Liver (tissue), 7 donors: ENCODE measurements at regions not wholly inside any gene's neighbourhood (a gene's known extent, or its start where the extent isn't known, plus 50 kb on each side); places are given as distances from the start of the nearest gene placed in this dataset.

ENCODE experiments used
- DNase-seq: peaks from one replicate; pipeline ENCODE4 v3.0.0-alpha.2; 2017; ENCODE audit warnings: low spot score
- H3K27ac ChIP-seq, 2 donors: one replicate each; pipeline ENCODE4 v1.7.0; 2013; ENCODE audit warnings: inconsistent platforms in 2 of 2, low read length in 2 of 2, control low read depth in 1 of 2, low read depth in 1 of 2, mild to moderate bottlenecking in 1 of 2
- H3K27me3 ChIP-seq, 4 donors: one replicate each; pipeline versions ENCODE4 v1.6.1 to v1.7.0; 2013; ENCODE audit warnings: low read length in 3 of 4, inconsistent platforms in 1 of 4, mild to moderate bottlenecking in 1 of 4, moderate library complexity in 1 of 4; ENCODE audit not compliant: control insufficient read depth in 4 of 4, insufficient read depth in 4 of 4
- H3K36me3 ChIP-seq, 4 donors: one replicate each; pipeline versions ENCODE4 v1.6.1 to v1.7.0; 2013; ENCODE audit warnings: low read length in 3 of 4, mild to moderate bottlenecking in 3 of 4, low read depth in 1 of 4, moderate library complexity in 1 of 4; ENCODE audit not compliant: control insufficient read depth in 4 of 4, insufficient read depth in 3 of 4
- H3K4me1 ChIP-seq, 4 donors: one replicate each; pipeline versions ENCODE4 v1.6.1 to v1.7.0; 2013; ENCODE audit warnings: low read length in 3 of 4, mild to moderate bottlenecking in 3 of 4, moderate library complexity in 1 of 4; ENCODE audit not compliant: control insufficient read depth in 4 of 4, insufficient read depth in 4 of 4
- H3K4me3 ChIP-seq, 3 donors: one replicate each; pipeline versions ENCODE4 v1.6.1 to v1.7.0; 2013; ENCODE audit warnings: low read length in 3 of 3, control low read depth in 1 of 3, low read depth in 1 of 3, mild to moderate bottlenecking in 1 of 3
- H3K9ac ChIP-seq, 2 donors: one replicate each; pipeline ENCODE4 v1.7.0; 2013; ENCODE audit warnings: low read length in 2 of 2, mild to moderate bottlenecking in 2 of 2, moderate library complexity in 2 of 2, control low read depth in 1 of 2, low read depth in 1 of 2
- H3K9me3 ChIP-seq, 4 donors: one replicate each; pipeline versions ENCODE4 v1.6.1 to v1.7.0; 2013; ENCODE audit warnings: low read length in 3 of 4; ENCODE audit not compliant: control insufficient read depth in 4 of 4
- ATF3 ChIP-seq: IDR thresholded peaks from 2 replicates; pipeline ENCODE4 v1.6.1; 2016; ENCODE audit warnings: antibody characterized with exemption
- EGR1 ChIP-seq, 2 donors: IDR thresholded peaks; 2 replicates each; pipeline ENCODE4 v1.6.1; 2016 to 2018; ENCODE audit warnings: antibody characterized with exemption in 2 of 2, low read depth in 2 of 2
- FOXA1 ChIP-seq: IDR thresholded peaks from 2 replicates; pipeline ENCODE4 v1.6.1; 2016; ENCODE audit warnings: antibody characterized with exemption
- FOXA2 ChIP-seq: IDR thresholded peaks from 2 replicates; pipeline ENCODE4 v1.6.1; 2016; ENCODE audit warnings: antibody characterized with exemption
- GABPA ChIP-seq, 2 donors: IDR thresholded peaks in 1 of 2; conservative IDR thresholded peaks in 1 of 2; 2 replicates each; pipeline ENCODE4 v1.6.1; 2016; ENCODE audit warnings: antibody characterized with exemption in 2 of 2, mild to moderate bottlenecking in 1 of 2, moderate library complexity in 1 of 2
- HNF4A ChIP-seq, 2 donors: conservative IDR thresholded peaks; 2 replicates each; pipeline ENCODE4 v1.6.1; 2016; ENCODE audit warnings: antibody characterized with exemption in 2 of 2, mild to moderate bottlenecking in 2 of 2
- HNF4G ChIP-seq: IDR thresholded peaks from 2 replicates; pipeline ENCODE4 v1.6.1; 2016; ENCODE audit warnings: antibody characterized with exemption
- JUND ChIP-seq, 2 donors: IDR thresholded peaks; 2 replicates each; pipeline ENCODE4 v1.6.1; 2016; ENCODE audit warnings: antibody characterized with exemption in 2 of 2
- MAX ChIP-seq: IDR thresholded peaks from 2 replicates; pipeline ENCODE4 v1.6.1; 2016; ENCODE audit warnings: antibody characterized with exemption
- NR2F2 ChIP-seq: IDR thresholded peaks from 2 replicates; pipeline ENCODE4 v1.6.1; 2016; ENCODE audit warnings: antibody characterized with exemption
- RAD21 ChIP-seq, 2 donors: IDR thresholded peaks; 2 replicates each; pipeline ENCODE4 v1.6.1; 2016; ENCODE audit warnings: antibody characterized with exemption in 2 of 2, mild to moderate bottlenecking in 2 of 2
- REST ChIP-seq: IDR thresholded peaks from 2 replicates; pipeline ENCODE4 v1.6.1; 2016; ENCODE audit warnings: antibody characterized with exemption, mild to moderate bottlenecking
- SP1 ChIP-seq: IDR thresholded peaks from 2 replicates; pipeline ENCODE4 v1.6.1; 2018; ENCODE audit warnings: antibody characterized with exemption, mild to moderate bottlenecking
- TAF1 ChIP-seq: conservative IDR thresholded peaks from 2 replicates; pipeline ENCODE4 v1.6.1; 2016; ENCODE audit warnings: antibody characterized with exemption, mild to moderate bottlenecking
- ZBTB33 ChIP-seq: IDR thresholded peaks from 2 replicates; pipeline ENCODE4 v1.6.1; 2016; ENCODE audit warnings: antibody characterized with exemption
- WGBS: extraction: QIAGEN DNeasy Blood & Tissue Kit; methylation state at CpG from one replicate; pipeline ENCODE4 v1.1.7; 2013; 5-methylcytosine and 5-hydroxymethylcytosine counted together
- donor health status: healthy.
- donor health status: healthy.
- donor health status: healthy.
- donor health status: healthy.

- TF ChIP-seq ZBTB33 (no peak), HNF4A (conservative IDR thresholded peaks at IDR 0.05) (no peak), SP1 (no peak), NR2F2 (no peak), ATF3 (no peak)
- Histone ChIP-seq H3K27ac (no peak overlapping the region), H3K4me1 (no peaks in the 10 kb centered on the region), H3K9ac (no peak overlapping the region), H3K27me3 (peaks cover 0 to 5% (median 0%) of the 10 kb centered on the region in 4 donors), H3K36me3 (no peaks in the 10 kb centered on the region), H3K9me3 (no peaks in the 10 kb centered on the region), H3K4me3 (no peak overlapping the region)
- DNase-seq: no peak
- WGBS: 82% methylated on average over 2 of the region's 2 CpGs
These were observed 114.1 kb upstream of the TRIB2 start for GRCh38 chr2:12602661-12603060.

GRCh38 chr2:12603781-12604295, 112.9 kb upstream of the TRIB2 start:
- H3K4me3 ChIP-seq: no peak overlapping the region
- DNase-seq: no peak
- no peak overlapping the region for H3K9ac ChIP-seq
- H3K4me1 ChIP-seq: no peaks in the 10 kb centered on the region
- no peaks in the 10 kb centered on the region for H3K36me3 ChIP-seq
- WGBS: 84% methylated on average over 1 of the region's 1 CpG
- TF ChIP-seq GABPA (IDR thresholded peaks at IDR 0.05 in 1 of 2, conservative IDR thresholded peaks at IDR 0.05 in 1 of 2) (no peak), RAD21 (IDR thresholded peaks at IDR 0.05) (no peak), MAX (no peak)
- H3K27ac ChIP-seq: no peak overlapping the region
- no peaks in the 10 kb centered on the region for H3K9me3 ChIP-seq
- H3K27me3 ChIP-seq: peaks cover 0 to 5% (median 0%) of the 10 kb centered on the region in 4 donors

- TF ChIP-seq ATF3: no peak
- no peak for TF ChIP-seq SP1
- no peak for TF ChIP-seq NR2F2
- no peak for TF ChIP-seq HNF4G
- TF ChIP-seq HNF4A (conservative IDR thresholded peaks at IDR 0.05): no peak
- no peak for TF ChIP-seq EGR1 (IDR thresholded peaks at IDR 0.05; ENCODE audit: low read depth in 2 of 2)
- TF ChIP-seq GABPA (IDR thresholded peaks at IDR 0.05 in 1 of 2, conservative IDR thresholded peaks at IDR 0.05 in 1 of 2): no peak
- no peak for TF ChIP-seq JUND (IDR thresholded peaks at IDR 0.05)
- TF ChIP-seq REST: no peak
- TF ChIP-seq ZBTB33: no peak
- TF ChIP-seq TAF1: no peak
- TF ChIP-seq FOXA1: no peak
- no peak for TF ChIP-seq FOXA2
- peaks cover 0 to 5% (median 0%) of the 10 kb centered on the region in 4 donors for H3K27me3 ChIP-seq
- no peak overlapping the region for H3K27ac ChIP-seq
- no peak overlapping the region for H3K9ac ChIP-seq
- 62% methylated on average over 2 of the region's 2 CpGs for WGBS
- DNase-seq: no peak
- no peak overlapping the region for H3K4me3 ChIP-seq
- no peaks in the 10 kb centered on the region for H3K9me3 ChIP-seq
- no peaks in the 10 kb centered on the region for H3K4me1 ChIP-seq
- no peaks in the 10 kb centered on the region for H3K36me3 ChIP-seq
These were observed 112.4 kb upstream of the TRIB2 start for GRCh38 chr2:12604341-12604740.
